SHP77 treated with DMSO at 0.1 percent for 48 hours (cell line): ENCODE measurements at regions not wholly inside any gene's neighbourhood (a gene's known extent, or its start where the extent isn't known, plus 50 kb on each side); places are given as distances from the start of the nearest gene placed in this dataset.
"Not testable (repeated sequence)": the region's sequence is repeated elsewhere in the genome, so short reads cannot be mapped to it uniquely, and the experiment has no call there.

Source experiments
- DNase-seq: peaks from one replicate; lab custom pipeline; 2025; lab: John Stamatoyannopoulos, UW

DNA sequence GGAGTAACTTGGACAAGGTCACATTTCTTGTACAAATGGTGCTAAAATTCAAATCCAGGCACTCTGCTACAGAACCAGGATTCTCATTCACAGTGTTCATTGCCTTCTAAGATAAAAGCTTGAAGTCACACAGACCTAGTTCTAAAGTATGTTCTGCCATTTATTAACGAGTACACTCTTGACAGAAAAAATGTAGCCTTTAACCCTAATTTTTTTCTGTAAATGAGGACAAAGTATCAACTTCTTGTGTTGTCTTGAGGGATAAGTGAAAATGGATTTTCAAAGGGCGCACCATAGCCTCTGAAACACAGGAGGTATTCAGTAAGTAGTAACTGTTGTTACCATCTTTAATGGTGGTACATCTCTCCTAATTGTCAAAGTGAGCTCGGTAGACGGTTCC lies 379.8 kb upstream of the FLRT2 start:
- no peak for DNase-seq

DNA sequence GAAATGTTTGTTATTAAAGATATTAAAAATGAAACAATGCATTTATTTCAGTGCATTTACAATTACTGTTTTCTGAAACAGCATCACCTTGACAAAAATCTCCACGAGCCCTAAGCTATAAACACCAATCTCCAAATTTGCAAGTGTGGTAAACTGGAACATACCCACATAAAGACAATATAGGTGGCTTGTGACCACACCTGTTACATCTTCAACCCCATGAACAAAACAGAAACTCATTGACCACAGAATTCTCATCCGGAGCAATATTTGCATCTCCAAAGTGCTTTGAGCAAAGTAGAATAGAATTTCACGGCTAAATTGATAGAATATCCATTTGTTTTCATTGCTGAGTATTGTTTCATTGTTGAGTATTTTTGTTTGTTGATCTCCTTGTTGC lies 375.2 kb upstream of the FLRT2 start:
- DNase-seq, result no peak

DNA sequence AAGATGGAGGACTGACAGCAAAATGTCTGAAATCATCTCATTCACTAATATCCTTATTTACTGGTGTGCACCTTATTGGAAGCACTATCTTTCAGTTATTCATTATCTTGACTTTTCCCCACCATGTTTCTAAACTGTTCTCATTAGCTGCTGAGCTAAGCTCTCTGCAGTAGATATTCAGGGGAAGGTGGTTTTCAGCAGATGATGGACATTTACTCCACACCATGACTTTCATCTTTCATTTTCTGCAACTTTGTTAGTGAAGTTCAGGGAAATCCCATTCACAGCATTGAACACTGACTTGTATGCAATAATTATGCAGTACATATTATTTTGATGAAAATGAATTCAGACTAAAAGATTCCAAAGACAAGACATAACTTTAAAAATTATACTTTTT lies 373.6 kb upstream of the FLRT2 start:
- no peak for DNase-seq

GRCh38 chr14:85159726-85160125 lies 370.2 kb upstream of the FLRT2 start:
- no peak for DNase-seq

- DNase-seq, result no peak
Measured at GRCh38 chr14:85165094-85165493, 364.9 kb upstream of the FLRT2 start.

DNA sequence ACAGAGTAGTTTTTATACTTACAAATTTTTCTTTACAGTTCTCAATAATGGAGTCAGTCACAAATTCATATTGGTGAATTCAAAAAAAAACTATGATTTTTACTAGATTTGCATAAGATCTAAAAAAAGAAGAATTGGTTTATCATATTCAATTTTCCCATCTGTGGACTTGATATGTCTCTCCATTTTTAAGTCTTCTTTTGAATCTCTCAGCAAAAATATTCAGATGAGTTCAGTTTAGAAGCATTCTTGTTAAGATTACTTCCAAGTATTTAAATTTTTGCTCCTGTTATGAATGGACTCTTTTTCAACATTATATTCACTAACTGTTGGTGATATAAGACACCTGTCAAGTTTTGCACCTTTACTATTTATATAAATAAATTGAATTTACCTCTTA lies 360.6 kb upstream of the FLRT2 start:
- DNase-seq, result no peak

DNA sequence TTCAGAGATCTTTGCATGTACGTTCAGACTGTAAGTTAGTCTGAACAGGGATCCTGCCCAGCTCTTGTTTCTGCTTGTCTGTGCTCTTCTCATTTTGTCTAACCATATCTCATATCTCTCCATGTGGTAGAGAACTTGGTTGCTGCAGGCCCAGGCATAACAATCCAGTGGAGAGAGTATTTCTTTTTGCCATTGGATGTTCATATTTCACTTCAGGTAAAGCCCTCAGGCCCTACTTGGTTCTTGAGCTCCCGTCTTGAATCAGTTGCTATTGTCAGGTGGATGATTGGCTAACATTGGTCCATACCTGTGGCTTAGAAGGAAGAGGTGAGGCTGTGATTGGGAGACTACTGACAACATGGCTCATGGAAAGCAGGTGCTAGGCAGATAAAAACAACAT lies 357.7 kb upstream of the FLRT2 start:
- DNase-seq, result no peak

GRCh38 chr14:85172889-85173477 lies 357.0 kb upstream of the FLRT2 start:
- no peak for DNase-seq

DNA sequence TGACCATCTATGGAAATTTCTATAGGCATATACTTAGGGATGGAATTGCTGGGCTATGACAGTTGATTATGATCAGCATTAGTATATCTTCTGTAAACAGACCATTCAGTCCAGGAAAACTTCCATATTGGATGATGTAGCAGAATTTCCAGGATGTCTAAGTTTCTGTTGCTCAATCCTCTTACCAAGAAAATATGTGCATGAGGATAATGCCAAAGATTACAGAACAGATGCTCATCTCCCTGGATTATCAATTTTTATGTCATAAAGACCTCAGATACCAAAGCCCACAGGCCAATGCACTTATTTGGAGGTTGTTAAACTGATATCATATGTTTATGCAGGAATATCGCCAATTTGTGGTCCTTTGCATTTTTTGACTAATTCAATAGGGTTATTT lies 354.4 kb upstream of the FLRT2 start:
- no peak for DNase-seq

DNA sequence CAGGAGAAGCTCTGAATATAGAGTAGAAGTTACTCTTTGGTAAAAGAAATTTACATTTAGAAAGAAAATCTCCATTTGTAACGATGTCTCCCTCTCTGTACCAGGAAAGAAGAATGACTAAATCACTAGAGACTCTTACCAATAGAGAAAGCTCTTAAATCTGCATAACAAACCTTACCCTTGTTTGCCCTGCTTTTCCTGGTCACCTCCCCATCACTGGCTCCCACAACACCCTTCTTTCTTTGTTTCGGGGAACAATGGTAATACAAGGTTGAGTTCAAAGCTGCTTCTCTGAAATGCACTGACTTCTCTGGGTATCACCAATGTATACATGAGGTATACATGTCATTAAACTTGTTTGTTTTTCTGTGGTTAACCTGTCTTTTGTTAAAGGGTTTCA lies 351.1 kb upstream of the FLRT2 start:
- DNase-seq, result no peak

GRCh38 chr14:85180876-85181275 lies 349.1 kb upstream of the FLRT2 start:
- no peak for DNase-seq

DNA sequence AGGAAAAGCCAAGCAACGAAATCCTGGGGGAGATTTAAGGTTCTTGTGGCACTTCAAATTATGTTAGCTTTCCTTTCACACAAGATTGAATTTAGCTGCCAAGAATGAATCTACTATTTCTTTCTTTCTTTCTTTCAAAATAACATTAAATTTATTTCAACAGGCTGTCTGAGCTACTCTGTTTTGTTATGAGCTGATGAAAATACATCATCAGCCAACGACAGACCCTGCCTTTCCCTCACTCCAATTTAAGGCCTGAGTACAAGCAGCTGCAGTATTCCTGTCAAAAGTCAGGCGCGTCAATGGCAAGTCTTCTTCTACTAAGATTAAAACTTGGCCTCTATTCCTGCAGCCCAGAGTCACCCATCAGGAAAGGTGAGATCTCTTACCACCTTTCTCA lies 347.7 kb upstream of the FLRT2 start:
- no peak for DNase-seq

DNA sequence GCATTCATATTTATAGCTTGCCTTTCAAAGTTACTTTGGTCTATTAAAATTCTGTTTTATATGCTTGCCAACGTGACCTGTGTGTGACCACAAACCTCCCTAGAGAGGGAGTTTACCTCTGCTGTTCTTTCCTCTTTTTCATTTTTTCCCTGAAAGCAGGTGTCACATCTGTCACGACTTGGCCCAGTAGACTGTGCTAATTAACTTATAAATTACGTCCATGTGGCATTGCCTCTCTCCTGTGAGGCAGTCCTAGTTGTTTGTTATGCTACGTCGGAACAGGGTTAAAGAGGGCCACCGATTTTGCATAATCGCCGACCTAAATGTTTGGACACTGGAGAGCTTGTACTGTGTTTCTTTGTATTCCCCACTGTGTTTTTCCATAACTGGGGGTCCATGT lies 343.9 kb upstream of the FLRT2 start:
- no peak for DNase-seq

- no peak for DNase-seq
Measured at GRCh38 chr14:85187521-85187920, 342.4 kb upstream of the FLRT2 start.

- DNase-seq, result no peak
Measured at GRCh38 chr14:85188836-85189235, 341.1 kb upstream of the FLRT2 start.

- DNase-seq, result not testable (repeated sequence)
Measured at GRCh38 chr14:85189253-85189652, 340.7 kb upstream of the FLRT2 start.

GRCh38 chr14:85190251-85190650 lies 339.7 kb upstream of the FLRT2 start:
- DNase-seq, result no peak

DNA sequence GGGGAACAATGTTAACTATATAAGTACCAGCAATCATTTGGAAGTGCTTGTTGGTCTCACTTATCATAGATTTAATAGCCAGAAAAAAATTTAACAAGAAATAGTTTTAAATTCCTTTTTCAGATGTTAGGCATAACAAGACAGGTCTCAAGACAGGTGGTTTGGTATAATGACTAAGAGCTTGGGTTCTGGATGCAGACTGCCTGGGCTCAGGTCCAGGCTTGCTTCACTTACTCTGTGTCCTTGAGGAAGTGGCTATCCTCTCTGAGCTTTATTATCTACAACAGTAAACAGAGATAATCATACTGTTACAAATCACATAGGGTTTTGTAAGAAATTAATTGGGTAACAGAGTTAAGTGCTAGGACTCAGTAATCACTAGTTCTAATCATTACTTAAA lies 338.0 kb upstream of the FLRT2 start:
- DNase-seq, result no peak

DNA sequence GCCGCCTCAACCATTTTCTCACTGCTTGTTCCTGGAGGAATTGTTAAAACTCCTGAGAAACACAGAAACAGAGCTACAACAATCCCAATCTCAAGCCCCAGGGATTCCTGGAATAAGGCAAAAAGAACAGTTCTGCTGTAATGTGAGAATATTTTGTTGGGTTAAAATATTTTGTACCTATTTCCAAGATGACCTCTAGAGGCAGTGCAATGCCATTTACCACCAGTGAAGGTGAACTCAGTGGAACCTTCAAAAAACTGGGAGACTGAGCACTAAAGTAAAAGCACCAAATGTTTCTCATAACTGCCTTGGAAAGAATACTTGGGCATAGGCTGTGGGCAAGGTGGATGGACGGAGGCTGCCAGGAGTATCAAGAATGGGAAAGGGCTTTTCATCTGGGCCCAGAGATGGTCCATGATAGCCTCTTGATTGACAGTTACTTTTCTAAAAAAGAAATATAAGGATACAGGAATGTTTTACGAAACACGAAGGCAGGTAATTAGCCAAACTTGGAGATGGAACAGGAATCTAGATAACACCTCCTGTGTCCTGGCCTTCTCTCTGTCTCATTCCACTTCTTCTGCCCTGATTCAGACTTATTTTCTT lies 334.0 kb upstream of the FLRT2 start:
- DNase-seq, result no peak

DNA sequence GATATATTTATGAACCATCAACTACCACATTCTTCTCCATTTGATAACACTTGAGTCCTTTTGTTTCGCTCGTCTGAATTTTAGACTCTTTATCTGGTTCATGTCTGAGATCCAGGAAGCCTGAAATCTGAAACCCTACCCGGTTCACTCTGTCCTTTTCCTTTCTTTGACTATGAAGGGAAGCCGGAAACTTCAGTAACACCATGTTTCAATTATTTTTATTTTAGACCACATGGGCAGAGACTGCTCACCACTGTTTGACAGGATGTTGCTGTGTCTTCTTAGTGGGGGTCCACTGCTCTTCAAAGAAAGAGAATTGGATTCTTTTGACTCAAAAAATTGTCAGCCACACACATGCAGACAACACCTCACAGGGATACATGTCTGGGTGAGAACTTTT lies 331.9 kb upstream of the FLRT2 start:
- DNase-seq, result no peak

- DNase-seq, result no peak
Measured at GRCh38 chr14:85205875-85206274, 324.1 kb upstream of the FLRT2 start.

DNA sequence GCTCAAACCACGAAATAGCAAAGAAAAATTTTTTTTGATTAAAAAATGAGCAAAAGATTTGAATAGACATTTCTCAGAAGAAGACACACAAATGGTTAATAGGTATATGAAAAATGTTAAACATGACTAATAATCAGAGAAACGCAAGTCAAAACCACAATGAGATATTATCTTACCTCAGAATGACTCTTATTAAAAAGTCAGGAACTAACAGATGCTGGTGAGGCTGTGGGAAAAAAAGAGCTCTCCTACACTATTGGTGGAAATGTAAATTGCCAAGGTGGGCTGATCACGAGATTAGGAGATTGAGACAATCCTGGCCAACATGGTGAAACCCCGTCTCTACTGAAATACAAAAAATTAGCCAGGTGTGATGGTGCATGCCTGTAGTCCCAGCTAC lies 315.5 kb upstream of the FLRT2 start:
- no peak for DNase-seq

- no peak for DNase-seq
Measured at GRCh38 chr14:85217412-85217811, 312.5 kb upstream of the FLRT2 start.

- DNase-seq, result no peak
Measured at GRCh38 chr14:85218982-85219381, 311.0 kb upstream of the FLRT2 start.
